Activated T-cell treated with anti-CD3 and anti-CD28 coated beads, Interleukin-2, amount 50 U/mL, for 24 hours (primary cell): ENCODE measurements at regions not wholly inside any gene's neighbourhood (a gene's known extent, or its start where the extent isn't known, plus 50 kb on each side); places are given as distances from the start of the nearest gene placed in this dataset.

ENCODE experiments used
- DNase-seq: peaks from one replicate; pipeline ENCODE4 v3.0.0-alpha.2; 2020
- H3K27ac Mint-ChIP-seq: 2 replicates; pipeline ENCODE4 v1.8.0; 2020; ENCODE audit warnings: mild to moderate bottlenecking, mixed read lengths
- H3K27me3 Mint-ChIP-seq: 2 replicates; pipeline ENCODE4 v1.8.0; 2020; ENCODE audit warnings: mixed read lengths
- H3K36me3 Mint-ChIP-seq: 2 replicates; pipeline ENCODE4 v1.8.0; 2020; ENCODE audit warnings: low read depth, mixed read lengths
- H3K4me1 Mint-ChIP-seq: 2 replicates; pipeline ENCODE4 v1.8.0; 2020; ENCODE audit warnings: low read depth, mixed read lengths
- H3K4me3 Mint-ChIP-seq: 2 replicates; pipeline ENCODE4 v1.8.0; 2020; ENCODE audit warnings: mild to moderate bottlenecking, moderate library complexity, mixed read lengths
- H3K9me3 Mint-ChIP-seq: 2 replicates; pipeline ENCODE4 v1.8.0; 2020; ENCODE audit warnings: mixed read lengths

- peaks cover 1% of the 10 kb centered on the region for H3K4me1 Mint-ChIP-seq
- H3K27me3 Mint-ChIP-seq, result no peaks in the 10 kb centered on the region
- H3K27ac Mint-ChIP-seq, result no peak overlapping the region
- DNase-seq, result no peak
- no peaks in the 10 kb centered on the region for H3K36me3 Mint-ChIP-seq
- no peaks in the 10 kb centered on the region for H3K9me3 Mint-ChIP-seq
- H3K4me3 Mint-ChIP-seq, result no peak overlapping the region
Measured at GRCh38 chr13:40342901-40343300, 323.5 kb downstream of the FOXO1 start.

DNA sequence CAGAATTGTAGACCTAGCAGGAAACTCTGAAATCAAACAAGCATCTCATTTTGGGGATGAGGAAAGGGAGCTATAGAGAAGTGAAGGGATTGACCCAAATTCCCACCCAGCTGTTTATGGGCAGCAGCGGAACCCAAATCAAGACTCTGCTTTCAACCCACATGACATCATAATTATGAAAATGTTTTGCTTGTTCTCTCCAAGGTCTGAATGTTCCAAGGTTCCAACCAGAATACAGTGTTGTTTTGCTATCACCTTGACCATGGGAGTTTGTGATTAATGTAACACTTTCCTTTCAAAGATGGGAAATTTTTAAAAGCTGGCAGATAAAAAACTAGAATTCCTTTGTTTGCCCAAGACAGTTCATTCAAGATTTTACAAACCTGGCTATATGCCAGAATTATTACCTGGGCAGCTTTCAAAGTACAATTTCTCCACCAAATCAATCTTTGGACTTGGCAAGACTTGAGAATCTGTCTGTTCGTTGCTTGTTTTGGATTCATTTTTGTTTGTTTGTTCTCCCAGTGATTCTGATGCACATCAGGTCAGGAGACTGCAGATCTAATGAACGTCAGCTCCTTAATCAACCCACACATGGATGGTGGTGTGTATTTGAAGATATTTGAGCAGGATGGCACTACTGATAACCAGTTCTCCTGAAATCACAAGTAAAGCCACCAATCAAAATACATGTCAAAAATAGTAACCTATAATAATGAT, 322.7 kb downstream of the FOXO1 start:
- no peak for DNase-seq
- Mint-ChIP-seq H3K27ac (no peak overlapping the region), H3K27me3 (no peaks in the 10 kb centered on the region), H3K9me3 (no peaks in the 10 kb centered on the region), H3K4me3 (no peak overlapping the region), H3K36me3 (no peaks in the 10 kb centered on the region), H3K4me1 (peaks cover 1% of the 10 kb centered on the region)

DNA sequence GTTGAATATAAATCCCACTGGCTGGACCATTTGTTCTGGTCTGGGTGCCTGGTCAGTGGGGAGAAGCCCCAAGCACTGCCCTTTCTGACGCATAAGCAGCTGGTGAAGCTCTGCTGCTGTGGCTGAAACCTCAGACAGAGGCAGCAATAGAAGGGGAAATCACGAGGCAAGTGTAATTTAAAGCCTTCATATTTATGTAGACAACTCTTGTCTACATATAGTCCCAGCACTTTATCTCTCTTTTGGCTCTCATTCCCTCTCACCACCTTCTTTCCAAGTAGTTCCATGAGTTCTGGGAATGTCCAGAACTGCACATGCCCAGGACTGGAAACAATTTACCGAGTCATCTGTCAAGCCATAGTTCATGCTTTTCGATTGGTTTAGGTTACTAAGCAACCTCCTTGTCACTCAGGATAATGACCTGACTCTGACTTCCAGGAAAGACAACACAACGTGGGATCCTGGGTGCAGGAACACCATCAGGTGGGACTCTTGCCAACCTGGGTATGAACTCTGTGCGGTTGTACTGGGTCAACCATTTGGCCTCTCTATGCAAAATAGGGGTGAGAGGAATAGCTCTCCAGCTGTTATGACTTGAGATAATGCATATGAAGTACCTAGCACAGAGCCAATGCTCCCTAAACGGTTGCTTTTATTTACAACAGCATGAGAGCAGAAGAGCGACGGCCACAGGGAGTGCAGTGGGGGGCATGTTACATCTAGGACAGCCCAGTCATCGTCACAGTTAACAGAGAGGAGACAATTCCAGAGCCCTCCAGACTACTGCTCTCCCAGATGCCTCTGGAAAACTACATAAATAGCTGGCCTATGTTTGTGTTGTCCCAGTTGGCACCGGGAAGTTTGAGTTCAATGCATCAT, 321.9 kb downstream of the FOXO1 start:
- no peak overlapping the region for H3K27ac Mint-ChIP-seq
- peaks cover 1% of the 10 kb centered on the region for H3K4me1 Mint-ChIP-seq
- no peak overlapping the region for H3K4me3 Mint-ChIP-seq
- H3K36me3 Mint-ChIP-seq, result no peaks in the 10 kb centered on the region
- DNase-seq, result no peak
- no peaks in the 10 kb centered on the region for H3K27me3 Mint-ChIP-seq
- no peaks in the 10 kb centered on the region for H3K9me3 Mint-ChIP-seq

DNA sequence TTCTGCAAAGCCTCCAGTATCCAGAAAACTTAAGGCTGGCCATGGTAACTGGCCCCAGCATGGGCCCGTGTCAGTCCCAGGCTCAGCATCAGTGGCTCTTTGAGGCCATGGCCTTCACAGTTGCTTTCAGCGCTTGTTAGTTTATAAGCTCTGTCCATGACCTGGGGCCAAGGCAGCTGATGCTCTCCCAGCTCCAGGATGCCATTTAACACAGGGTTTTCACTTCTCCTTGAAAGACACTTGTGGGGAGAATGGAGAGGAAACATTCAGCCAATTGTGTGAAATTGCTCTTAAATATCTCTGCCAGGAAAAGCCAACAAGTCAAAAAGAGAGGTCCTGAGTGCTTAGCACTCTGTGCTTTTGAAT, 321.3 kb downstream of the FOXO1 start:
- H3K27ac Mint-ChIP-seq, result no peak overlapping the region

GRCh38 chr13:40345654-40346372, 320.6 kb downstream of the FOXO1 start:
- H3K27me3 Mint-ChIP-seq, result no peaks in the 10 kb centered on the region
- no peak overlapping the region for H3K27ac Mint-ChIP-seq
- DNase-seq, result no peak
- H3K4me3 Mint-ChIP-seq, result no peak overlapping the region
- H3K9me3 Mint-ChIP-seq, result no peaks in the 10 kb centered on the region
- no peaks in the 10 kb centered on the region for H3K36me3 Mint-ChIP-seq
- peaks cover 1% of the 10 kb centered on the region for H3K4me1 Mint-ChIP-seq

More for the DNA sequence above, 321.3 kb downstream of the FOXO1 start:
- peaks cover 1% of the 10 kb centered on the region for H3K4me1 Mint-ChIP-seq
- no peaks in the 10 kb centered on the region for H3K36me3 Mint-ChIP-seq
- no peaks in the 10 kb centered on the region for H3K27me3 Mint-ChIP-seq
- DNase-seq, result no peak
- no peaks in the 10 kb centered on the region for H3K9me3 Mint-ChIP-seq
- H3K4me3 Mint-ChIP-seq, result no peak overlapping the region

GRCh38 chr13:40346592-40346991, 319.8 kb downstream of the FOXO1 start:
- DNase-seq, result no peak
- Mint-ChIP-seq H3K4me1 (peaks cover 1% of the 10 kb centered on the region), H3K9me3 (no peaks in the 10 kb centered on the region), H3K27ac (no peak overlapping the region), H3K27me3 (no peaks in the 10 kb centered on the region), H3K36me3 (no peaks in the 10 kb centered on the region), H3K4me3 (no peak overlapping the region)

GRCh38 chr13:40348096-40348679, 318.3 kb downstream of the FOXO1 start:
- Mint-ChIP-seq H3K9me3 (no peaks in the 10 kb centered on the region), H3K36me3 (no peaks in the 10 kb centered on the region), H3K27ac (no peak overlapping the region), H3K4me3 (no peak overlapping the region), H3K4me1 (peaks cover 4% of the 10 kb centered on the region), H3K27me3 (no peaks in the 10 kb centered on the region)
- DNase-seq, result no peak

DNA sequence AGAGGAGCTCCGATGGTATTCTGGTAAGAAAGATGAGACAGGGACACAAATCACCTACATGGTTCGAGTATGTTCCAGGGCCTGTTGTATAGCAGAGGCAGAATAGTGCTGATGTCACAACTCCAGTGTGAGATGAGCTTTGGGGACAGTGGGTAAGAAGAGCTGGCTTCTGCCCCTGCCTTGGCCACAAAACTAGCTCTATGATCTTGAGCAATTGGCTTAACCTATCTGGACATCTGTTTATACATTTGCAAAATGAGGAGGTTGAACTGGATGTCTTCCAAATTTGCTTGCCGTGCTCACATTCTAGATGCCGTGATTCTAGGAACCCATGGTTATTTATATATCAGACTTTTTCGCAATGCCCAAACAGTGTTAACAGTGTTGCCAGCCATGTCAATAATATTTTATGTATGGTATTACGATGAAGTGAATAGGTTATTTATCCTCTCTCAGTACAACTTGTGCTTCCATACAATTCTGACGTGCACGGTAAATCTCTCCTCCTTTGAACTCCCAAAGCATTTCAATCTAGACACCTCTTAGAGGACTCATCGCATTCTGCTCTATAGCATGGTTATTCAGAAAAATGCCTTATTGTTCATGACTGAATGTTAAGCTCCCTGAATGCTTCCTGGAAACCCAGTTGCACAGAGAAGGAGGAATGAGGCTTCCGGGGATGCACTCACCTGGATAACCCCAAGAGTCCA, 316.0 kb downstream of the FOXO1 start:
- H3K4me3 Mint-ChIP-seq, result no peak overlapping the region
- peaks cover 12% of the 10 kb centered on the region for H3K4me1 Mint-ChIP-seq
- no peaks in the 10 kb centered on the region for H3K9me3 Mint-ChIP-seq
- no peak overlapping the region for H3K27ac Mint-ChIP-seq
- no peaks in the 10 kb centered on the region for H3K36me3 Mint-ChIP-seq
- no peaks in the 10 kb centered on the region for H3K27me3 Mint-ChIP-seq
- no peak for DNase-seq

GRCh38 chr13:40351537-40352379, 314.7 kb downstream of the FOXO1 start:
- Mint-ChIP-seq H3K27ac (no peak overlapping the region), H3K4me3 (no peak overlapping the region), H3K36me3 (no peaks in the 10 kb centered on the region), H3K9me3 (no peaks in the 10 kb centered on the region), H3K4me1 (peaks cover 25% of the 10 kb centered on the region), H3K27me3 (no peaks in the 10 kb centered on the region)
- DNase-seq, result no peak

DNA sequence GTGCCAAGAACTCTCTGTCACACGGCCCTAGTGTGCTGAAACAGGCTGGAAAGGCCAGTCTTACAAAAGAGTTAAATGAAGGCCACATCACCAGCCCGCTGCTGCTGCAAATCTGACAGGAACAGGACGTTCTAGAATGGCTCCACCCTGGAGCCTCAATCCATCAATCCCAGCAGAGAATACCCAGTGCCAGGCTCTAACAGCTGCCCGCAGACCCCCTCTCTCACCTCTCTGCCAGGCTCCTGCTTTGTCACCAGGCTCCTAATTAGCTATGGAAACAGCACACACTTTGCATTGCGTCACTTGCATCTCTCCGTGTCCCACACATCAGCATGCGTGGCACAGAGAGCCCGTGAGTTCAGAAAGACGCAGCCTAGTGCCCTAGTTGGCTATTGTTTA, 314.1 kb downstream of the FOXO1 start:
- Mint-ChIP-seq H3K27me3 (no peaks in the 10 kb centered on the region), H3K4me3 (no peak overlapping the region), H3K36me3 (no peaks in the 10 kb centered on the region), H3K27ac (no peak overlapping the region), H3K4me1 (peaks cover 25% of the 10 kb centered on the region), H3K9me3 (no peaks in the 10 kb centered on the region)
- no peak for DNase-seq

GRCh38 chr13:40352802-40353562, 313.5 kb downstream of the FOXO1 start:
- H3K4me1 Mint-ChIP-seq, result peaks cover 25% of the 10 kb centered on the region
- H3K9me3 Mint-ChIP-seq, result no peaks in the 10 kb centered on the region
- DNase-seq, result no peak
- H3K27ac Mint-ChIP-seq, result no peak overlapping the region
- no peaks in the 10 kb centered on the region for H3K36me3 Mint-ChIP-seq
- H3K4me3 Mint-ChIP-seq, result no peak overlapping the region
- no peaks in the 10 kb centered on the region for H3K27me3 Mint-ChIP-seq

- Mint-ChIP-seq H3K4me1 (peaks cover 25% of the 10 kb centered on the region), H3K27ac (no peak overlapping the region), H3K27me3 (no peaks in the 10 kb centered on the region), H3K4me3 (no peak overlapping the region), H3K36me3 (no peaks in the 10 kb centered on the region), H3K9me3 (no peaks in the 10 kb centered on the region)
- no peak for DNase-seq
Measured at GRCh38 chr13:40355126-40355724, 311.2 kb downstream of the FOXO1 start.
